ENCODE measurements at regions not wholly inside any gene's neighbourhood (a gene's known extent, or its start where the extent isn't known, plus 50 kb on each side); places are given as distances from the start of the nearest gene placed in this dataset.

- TF ChIP-seq POLR2AphosphoS5 (IDR thresholded peaks at IDR 0.05) (no peak), CTCF (IDR thresholded peaks at IDR 0.05 in 8 of 11, conservative IDR thresholded peaks at IDR 0.05 in 3 of 11) (no peak), POLR2A (IDR thresholded peaks at IDR 0.05) (no peak)
Observed at GRCh38 chr22:33119044-33119443, 60.9 kb upstream of the SYN3 start.

All from spleen (tissue), 7 donors.